SKM-1 treated with dmso at 0.1 percent for 144 hours (cell line): ENCODE measurements at regions not wholly inside any gene's neighbourhood (a gene's known extent, or its start where the extent isn't known, plus 50 kb on each side); places are given as distances from the start of the nearest gene placed in this dataset.
"Not testable (repeated sequence)": the region's sequence is repeated elsewhere in the genome, so short reads cannot be mapped to it uniquely, and the experiment has no call there.

Experiments
- DNase-seq: peaks from one replicate; lab custom pipeline; 2025; ENCODE audit not compliant: unreplicated experiment; lab: John Stamatoyannopoulos, UW

DNA sequence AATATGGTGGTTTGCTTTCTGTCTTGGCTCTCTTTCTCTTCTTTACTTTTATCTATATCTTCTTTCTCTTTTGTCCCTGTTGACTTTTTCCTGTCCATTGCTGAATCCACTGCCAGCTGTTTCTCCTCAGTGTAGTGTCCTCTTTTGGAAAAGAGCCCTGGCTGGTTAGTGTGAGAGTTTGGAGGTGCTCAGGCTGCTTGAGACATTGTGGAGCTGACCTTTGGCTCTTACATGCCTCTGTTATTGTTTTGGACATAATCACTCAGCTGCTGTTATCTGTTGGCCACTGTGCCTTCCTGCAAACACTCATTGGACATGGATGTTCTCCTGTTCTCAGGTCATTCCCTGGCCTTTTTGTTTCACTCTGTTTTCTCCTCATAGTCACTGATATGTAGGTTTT lies 295.4 kb upstream of the RIOK2 start:
- DNase-seq = no peak

DNA sequence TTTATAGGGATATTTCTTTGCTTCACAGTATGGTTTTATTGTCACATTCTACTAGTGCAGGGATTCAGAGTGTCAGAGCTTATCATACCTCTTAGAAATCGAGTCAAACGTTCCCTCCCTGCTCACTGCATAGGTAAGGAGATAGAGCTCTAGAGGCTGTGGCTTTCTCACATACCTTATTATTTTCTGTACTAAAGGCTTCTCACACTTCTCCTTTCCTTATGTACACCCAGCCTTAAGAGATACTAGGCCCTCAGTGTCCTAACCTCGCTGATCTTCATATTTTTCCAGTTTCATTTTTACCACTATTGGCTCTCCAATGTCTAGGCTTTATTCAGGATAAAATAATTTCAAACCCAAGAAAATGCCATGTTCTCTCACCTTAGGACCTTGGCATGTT lies 297.3 kb upstream of the RIOK2 start:
- no peak for DNase-seq

DNA sequence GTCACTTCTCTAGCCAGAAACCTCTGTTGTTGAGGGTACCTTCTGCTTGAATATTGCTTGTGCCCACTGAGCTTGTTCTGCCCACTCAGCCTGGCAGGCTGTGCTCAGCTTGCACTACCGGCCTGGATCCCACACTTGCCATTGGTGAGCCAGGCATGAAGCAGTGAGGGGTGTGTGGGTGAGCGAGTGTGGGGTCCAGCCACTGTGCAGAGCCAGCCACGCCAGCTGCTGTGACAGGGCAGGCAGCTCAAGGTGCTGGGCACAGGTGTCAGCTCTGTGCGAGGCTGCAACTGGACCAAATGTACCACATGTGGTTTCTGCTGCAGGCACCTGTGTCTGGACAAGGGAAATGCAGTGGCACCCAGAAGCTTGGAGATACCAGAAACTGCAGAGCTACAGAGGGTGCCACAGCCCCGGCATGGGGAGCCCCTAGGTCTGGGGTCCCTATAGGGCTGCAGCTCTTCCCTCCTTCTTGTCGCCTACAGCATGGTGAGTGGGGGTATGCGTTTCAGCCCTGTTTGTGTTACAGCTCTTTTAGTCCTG lies 305.1 kb upstream of the RIOK2 start:
- DNase-seq = no peak

DNA sequence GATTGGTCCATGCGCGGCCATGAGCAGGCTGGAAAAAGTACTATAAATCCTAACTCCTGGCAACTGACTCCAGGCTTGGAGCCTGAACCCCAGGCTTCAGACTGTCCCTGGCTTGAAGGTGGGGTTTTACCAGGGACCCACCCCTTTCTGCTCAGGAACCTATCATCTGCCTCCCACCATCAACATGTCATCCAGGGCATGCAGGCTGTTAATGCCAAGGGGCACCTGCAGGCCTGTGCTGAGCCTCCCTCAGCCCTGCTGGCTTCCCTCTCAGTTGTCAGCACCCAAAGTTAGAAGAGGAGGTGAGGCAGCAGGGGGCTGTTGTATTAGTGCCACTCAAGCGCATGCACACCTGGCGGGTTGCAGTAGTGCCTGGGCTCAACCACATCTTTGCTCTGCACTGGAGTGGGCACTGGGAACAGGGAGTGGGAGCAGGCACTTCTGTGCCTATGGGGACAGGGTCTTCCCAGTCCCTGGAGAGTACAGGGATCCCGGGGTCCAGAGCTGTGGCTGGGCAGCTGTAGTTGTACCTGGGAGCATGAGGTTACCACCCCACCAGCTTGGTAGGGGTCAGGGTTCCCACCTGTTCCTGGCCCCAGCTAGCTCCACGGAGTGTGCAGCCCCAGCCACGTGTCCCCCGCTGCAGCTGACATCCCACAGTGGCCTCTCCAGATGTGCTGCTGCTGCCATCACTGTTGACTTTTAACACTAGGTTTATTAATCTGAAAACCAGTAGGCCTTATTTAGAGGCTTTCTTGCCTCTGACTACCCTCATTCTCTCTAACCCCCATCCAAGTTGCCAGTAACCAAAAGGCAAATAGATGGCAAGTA lies 306.2 kb upstream of the RIOK2 start:
- no peak for DNase-seq

DNA sequence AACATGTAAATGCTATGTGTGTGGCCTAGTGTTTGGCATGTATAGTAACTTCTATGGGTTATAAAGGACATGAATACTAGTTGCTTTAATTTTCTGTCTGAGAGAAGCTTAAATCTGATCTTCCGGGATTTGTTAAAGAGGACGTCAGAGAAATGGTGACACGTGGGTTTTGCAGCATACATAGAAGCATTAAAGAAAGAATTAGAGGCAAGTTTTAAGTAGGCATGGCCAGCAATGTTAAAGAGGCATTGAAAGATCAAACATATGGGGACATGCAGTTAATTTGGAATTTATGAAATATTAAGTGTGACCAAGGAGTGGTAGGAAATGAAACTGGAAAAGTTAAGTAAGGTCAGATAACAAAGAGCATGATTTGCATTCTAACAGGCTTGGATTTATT lies 311.4 kb upstream of the RIOK2 start:
- DNase-seq = no peak

DNA sequence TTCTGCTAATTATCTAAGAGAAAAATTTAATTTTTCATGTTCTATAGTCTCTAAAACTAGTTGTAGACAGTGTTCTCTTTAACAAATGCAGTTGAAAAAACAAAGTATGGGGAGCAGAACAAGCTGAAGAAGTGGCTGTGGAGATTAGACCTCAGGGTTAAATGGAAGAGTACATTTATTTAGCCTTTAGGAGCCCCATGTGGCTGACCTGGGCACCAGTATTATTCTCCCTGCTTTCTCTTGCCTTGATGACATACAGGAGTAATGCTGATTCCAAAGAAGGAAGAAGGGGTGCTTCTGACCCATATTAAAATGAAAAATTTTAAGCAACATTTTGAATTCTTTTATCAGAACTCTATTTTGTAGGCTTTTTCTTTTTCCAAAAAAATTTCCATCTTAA lies 312.3 kb upstream of the RIOK2 start:
- DNase-seq = no peak

DNA sequence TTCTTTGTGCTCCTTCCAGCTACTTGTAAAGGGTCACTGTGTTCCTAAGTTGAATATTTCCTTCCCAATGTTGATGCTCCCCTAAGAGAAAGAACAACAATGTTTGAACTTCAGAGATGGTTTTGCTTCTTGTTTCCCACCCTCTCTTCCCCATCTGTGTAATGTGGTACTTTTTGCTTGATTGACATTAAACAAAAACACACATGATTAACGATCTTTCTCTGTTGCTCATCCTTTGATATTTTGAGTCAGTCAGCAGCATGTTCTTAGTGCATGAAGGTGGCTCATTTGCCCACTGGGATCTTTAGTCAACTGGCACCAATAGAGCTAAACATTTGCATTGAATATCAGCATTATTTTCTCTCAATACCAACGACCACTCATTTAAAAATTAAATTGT lies 313.0 kb upstream of the RIOK2 start:
- DNase-seq = no peak

DNA sequence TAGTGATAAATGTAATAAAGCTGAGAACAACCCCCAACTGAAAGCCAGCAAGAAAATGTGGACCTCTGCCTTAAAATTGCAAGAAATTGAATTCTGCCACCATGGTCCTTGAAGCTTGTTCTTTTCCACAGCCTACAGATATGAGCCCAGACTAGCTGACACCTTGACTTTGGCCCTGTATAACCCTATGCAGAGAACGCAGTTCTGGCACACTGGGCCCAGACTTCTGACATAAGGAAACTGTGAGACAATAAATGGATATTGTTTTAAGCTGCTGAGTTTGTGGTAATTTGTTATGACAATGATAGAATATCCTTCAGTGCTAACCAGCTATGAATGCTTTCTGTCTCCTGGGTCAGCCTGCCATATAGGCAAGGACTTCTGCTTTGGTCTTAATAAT lies 315.6 kb upstream of the RIOK2 start:
- DNase-seq = no peak

DNA sequence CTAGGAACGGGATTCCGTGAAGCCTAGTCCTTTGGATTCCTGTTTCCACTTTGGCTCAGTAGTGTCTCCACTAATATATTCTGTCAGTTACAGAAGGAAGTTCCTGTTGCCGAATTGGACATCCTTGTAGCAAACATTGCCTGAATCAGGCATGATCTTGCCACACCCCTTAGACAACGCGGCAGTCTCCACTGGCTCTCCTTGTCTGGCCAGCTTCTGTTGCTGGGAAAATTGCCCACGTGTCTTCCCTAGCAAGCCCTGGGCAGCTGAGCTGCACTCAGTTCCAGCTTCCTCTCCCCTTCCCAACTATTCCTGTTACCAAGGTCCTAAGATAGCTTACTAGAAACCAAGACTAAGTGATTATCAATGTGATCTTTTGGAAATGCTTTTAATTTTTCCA lies 316.6 kb upstream of the RIOK2 start:
- no peak for DNase-seq

DNA sequence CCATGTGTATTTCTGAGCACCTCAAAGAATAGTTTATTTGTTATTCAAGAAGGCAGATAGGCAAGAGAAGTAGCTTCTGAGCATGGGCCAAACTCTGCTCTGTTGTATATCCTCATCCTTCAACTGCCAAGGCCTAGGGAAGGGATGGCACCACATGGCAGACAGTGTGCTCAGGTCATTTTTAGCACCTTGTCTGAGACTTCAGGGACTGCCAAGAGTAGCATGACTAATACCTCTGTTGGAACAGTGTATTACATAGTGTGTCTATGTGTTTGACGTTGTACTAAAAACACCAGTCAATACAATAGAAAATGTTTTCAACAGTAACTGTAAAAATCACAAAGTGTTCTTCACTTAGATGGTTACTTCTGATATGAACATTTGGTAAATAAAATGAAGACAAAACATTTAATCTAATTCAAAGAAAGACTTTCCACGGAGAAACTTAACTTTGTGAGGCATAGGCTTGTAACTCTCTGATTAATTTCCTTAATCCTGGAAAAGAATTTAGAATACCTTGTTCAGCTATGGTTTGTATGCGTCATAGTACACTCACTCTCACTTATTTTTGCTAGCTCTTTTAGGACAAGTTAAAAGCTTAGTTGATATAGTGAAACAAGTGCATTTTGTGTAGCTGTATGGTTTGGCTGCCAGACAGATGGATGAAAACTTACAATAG lies 318.4 kb upstream of the RIOK2 start:
- no peak for DNase-seq

DNA sequence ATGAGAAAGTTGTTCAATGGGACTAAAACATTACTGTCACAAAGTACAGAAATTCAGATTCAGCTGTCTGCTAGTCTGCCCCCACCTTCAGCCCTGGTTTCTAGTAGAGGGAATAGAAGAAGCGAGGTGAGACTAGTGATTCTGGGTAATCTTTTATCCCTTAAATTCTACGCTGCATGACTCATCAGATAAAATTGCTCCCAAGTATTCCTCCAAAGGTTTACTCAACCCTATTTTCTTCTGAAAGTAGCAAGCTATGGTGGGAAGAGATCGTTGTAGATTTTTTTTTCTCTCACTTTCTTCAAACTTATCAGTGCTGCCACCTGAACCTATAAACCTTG lies 318.9 kb upstream of the RIOK2 start:
- no peak for DNase-seq

DNA sequence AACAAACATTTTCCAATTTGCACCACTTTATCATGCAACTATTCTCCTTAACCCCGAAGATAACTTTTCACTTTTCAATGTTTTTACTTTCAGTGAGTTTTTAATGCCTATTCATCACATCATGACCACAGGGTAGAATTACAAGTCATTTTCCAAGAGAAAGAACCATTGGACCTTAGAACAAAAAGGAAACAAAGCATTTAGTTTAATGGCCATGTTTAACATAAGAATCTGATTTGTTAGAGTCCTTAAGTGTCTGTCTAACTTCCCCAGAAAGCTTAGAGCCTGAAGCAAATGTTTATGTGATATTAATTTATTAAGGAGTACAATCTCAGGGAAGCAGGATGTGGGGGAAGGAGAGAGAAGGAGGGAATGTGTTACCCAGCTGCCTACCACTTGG lies 325.8 kb upstream of the RIOK2 start:
- no peak for DNase-seq

DNA sequence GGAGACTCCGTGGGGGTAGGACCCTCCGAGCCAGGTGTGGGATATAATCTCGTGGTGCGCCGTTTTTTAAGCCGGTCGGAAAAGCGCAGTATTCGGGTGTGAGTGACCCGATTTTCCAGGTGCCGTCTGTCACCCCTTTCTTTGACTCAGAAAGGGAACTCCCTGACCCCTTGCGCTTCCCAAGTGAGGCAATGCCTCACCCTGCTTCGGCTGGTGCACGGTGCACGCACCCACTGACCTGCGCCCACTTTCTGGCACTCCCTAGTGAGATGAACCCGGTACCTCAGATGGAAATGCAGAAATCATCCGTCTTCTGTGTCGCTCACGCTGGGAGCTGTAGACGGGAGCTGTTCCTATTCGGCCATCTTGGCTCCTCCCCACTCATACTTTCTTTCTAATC lies 336.5 kb upstream of the RIOK2 start:
- not testable (repeated sequence) for DNase-seq

DNA sequence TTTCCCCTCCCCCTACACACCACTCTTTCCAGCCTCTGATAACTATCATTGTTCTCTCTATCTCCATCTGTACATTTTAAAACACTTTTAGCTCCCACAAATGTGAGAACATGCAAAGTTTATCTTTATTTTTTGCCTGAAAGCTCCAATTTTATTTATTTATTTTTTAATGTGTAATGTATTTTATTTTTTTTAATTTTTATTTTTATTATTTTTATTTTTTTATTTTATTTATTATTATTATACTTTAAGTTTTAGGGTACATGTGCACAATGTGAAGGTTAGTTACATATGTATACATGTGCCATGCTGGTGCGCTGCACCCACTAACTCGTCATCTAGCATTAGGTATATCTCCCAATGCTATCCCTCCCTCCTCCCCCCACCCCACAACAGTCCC lies 340.3 kb upstream of the RIOK2 start:
- not testable (repeated sequence) for DNase-seq

DNA sequence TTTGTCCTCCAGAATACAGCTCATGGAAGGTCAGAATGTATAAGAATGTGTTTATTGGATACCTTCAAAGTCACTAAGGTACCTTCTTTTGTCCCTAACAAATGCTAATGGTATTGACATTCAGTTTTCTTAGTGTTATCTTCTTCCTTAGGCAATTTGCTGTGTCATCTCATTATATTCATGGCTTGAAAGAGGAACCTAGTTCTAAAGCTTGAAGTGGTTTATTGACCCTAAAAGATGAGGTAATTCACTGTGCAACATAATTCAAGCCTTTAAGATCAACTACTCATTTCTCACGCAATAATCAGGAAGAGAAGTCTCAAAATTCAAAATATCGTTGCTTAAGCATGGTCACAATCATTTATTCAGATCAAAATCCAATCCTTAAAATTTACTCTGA lies 342.7 kb upstream of the RIOK2 start:
- DNase-seq = peak; percentile 87

DNA sequence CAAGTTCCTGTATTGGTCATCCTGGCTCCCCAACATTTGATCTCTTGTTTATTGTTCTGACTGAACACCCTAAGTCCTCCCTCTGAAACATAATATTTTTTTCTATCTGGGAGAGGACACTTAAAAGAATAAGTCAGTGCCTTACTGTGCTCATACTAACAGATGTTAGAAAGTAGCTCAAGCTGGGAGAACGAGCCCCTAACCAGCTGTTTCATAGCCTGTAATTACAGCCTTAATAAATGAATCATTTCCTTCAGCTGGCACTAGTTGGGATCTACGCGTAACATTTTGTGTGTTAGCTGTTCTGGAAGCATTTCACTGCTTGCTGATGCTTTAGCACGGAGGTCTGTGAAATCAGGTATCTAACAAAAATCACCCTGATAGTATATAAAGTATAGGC lies 345.9 kb upstream of the RIOK2 start:
- no peak for DNase-seq

DNA sequence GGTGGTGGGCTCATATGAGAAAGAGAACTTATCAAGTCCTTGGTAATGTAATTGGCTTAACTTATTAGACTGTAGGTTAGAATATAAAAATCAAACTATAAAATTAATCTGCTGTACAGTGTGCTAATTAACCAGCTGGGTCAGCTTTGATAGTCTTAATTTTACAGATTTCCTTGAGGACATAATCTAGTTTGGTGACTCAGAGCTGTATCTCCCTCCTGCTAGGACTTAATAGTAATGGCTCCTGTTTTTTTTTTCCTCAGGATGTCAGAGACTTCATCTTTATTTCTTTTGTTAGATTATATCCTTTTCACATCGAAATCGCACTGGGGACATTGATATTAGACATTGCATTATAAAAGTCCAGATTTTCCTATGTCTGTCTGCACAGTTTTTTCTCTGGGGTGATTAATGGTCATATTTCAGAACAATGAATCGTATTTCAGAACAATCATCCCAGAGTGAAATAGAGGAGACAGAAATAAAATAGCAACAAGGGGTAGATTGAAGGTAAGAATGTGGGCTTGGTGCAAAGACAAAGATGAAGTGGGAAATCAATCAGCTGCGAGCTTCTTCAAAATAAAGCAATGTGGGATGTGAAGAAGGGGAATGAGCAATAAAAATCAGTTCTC lies 346.4 kb upstream of the RIOK2 start:
- DNase-seq = no peak

DNA sequence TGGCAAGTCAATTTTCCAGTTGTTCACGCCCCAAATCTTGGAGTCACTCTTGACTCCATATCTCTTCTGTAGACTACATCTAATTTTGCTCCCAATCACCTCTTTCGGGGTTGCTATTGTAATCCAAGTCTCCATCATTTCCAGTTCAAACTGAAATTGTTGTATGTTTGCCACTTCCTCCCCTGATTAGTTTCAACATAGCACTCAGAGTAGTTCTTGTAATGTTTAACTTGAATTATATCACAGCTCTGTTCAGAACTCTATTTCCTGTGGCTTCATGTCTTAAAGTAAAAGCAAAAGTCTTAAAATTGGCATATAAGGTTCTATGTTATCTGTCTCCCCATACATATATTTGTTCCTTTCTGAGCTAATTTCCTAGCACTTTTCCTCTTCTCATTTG lies 348.5 kb upstream of the RIOK2 start:
- no peak for DNase-seq

DNA sequence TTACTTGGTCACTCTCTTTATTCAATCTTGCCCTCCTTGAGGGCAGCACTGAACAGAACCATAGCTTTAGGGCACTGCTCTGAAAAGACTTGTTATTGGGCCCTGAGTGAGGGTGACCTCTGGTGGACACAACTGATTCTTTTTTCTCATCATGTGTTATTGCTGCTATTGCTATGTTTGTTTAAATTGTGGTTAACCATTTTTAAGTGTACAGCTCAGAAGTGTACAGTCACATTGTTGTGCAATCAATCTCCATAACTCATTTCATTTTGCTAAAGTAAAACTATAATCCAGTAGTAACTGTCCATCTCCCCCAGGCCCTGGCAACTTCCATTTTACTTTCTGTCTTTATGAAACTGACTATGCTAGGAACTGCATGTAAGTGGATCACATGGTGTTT lies 351.1 kb upstream of the RIOK2 start:
- DNase-seq = peak; percentile 63

DNA sequence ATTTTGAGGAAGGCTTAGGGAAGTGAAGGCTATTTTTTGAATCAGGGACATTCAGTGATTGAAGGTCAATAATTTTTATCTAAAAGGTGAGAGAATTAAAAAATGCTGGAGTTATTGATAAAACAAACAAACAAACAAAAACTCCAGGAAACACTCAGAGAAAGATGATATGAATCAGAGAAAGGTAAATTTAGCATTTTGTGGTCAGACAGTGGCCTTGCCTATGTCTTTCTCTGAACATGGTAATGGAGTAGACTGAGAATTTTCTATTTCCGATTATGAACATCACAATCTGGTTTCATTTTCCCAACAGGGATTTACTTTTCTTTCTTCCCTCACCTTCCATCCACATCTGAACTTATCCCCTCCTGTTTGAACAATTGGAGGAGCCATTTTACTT lies 353.6 kb upstream of the RIOK2 start:
- DNase-seq = no peak

DNA sequence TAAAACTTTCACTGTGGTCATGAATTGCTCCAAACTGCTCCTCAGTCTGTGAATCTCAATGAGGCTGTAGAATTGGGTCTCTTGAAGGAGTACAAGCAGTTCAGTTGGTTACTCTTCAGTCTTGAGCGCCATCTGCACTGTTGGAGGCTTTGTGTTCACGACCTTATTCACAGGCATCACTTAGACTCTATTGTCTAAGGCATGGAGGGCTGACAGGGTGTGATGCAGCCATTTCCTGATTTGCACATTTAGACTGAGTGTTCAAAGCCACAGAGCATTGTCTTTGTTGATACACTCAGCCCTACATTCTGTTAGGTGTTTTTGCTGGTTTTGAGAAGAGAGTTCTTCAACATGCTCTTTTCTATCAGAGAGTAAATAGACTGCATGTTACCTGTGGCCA lies 355.9 kb upstream of the RIOK2 start:
- DNase-seq = no peak

DNA sequence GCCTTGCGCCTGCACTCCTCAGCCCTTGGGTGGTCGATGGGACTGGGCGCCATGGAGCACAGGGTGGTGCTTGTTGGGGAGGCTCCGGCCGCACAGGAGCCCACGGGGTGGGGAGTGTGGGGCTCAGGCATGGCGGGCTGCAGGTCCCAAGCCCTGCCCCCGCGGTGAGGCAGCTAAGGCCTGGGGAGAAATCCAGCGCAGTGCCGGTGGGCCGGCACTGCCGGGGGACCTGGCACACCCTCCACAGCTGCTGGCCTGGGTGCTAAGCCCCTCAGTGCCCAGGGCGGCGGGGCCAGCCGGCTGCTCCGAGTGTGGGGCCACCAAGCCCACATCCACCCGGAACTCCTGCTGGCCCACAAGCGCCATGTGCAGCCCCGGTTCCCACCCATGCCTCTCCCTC lies 358.8 kb upstream of the RIOK2 start:
- DNase-seq = no peak
